Colonic mucosa (tissue), 4 donors: ENCODE measurements at regions not wholly inside any gene's neighbourhood (a gene's known extent, or its start where the extent isn't known, plus 50 kb on each side); places are given as distances from the start of the nearest gene placed in this dataset.

Source experiments
- DNase-seq: peaks from one replicate; pipeline ENCODE4 v3.0.0-alpha.2; 2020
- H3K27ac ChIP-seq: fragments of 200-600 bp; one replicate; pipeline ENCODE4 v1.8.0; 2021
- H3K27me3 ChIP-seq: fragments of 200-600 bp; one replicate; pipeline ENCODE4 v1.8.0; 2021
- H3K36me3 ChIP-seq: fragments of 200-600 bp; one replicate; pipeline ENCODE4 v1.8.0; 2021
- H3K4me1 ChIP-seq: fragments of 200-600 bp; one replicate; pipeline ENCODE4 v1.8.0; 2021; ENCODE audit warnings: mild to moderate bottlenecking
- H3K4me3 ChIP-seq: fragments of 200-600 bp; one replicate; pipeline ENCODE4 v1.8.0; 2021
- H3K9ac ChIP-seq, 2 donors: one replicate each; pipeline ENCODE4 v1.7.0; 2013; ENCODE audit warnings: control low read depth in 2 of 2, low read depth in 2 of 2, low read length in 2 of 2
- H3K9me3 ChIP-seq: fragments of 200-600 bp; one replicate; pipeline ENCODE4 v1.8.0; 2021
- intact Hi-C: fragments of 100-400 bp; cut with DNase I; formaldehyde crosslinking; loops from one replicate; pipeline ENCODE4 v1.14.1; 2022
- TF ChIP-seq, protein P1 (sequence below): fragments of 200-600 bp; IDR thresholded peaks from one replicate; pipeline ENCODE4 v1.8.0; 2022; ENCODE audit warnings: antibody characterized with exemption, mild to moderate bottlenecking
- donor health status: healthy.
- donor health status: DM: no; HTN: no; CAD: no.
- donor health status: DM: no; HTN: no; CAD: no.

- DNase-seq: no peak
- Histone ChIP-seq H3K36me3 (no peaks in the 10 kb centered on the region), H3K9me3 (no peaks in the 10 kb centered on the region), H3K27ac (no peak overlapping the region), H3K4me1 (no peaks in the 10 kb centered on the region), H3K4me3 (no peak overlapping the region), H3K27me3 (no peaks in the 10 kb centered on the region), H3K9ac (no peak overlapping the region)
- intact Hi-C loops: no loop called here
- TF ChIP-seq, protein P1, sequence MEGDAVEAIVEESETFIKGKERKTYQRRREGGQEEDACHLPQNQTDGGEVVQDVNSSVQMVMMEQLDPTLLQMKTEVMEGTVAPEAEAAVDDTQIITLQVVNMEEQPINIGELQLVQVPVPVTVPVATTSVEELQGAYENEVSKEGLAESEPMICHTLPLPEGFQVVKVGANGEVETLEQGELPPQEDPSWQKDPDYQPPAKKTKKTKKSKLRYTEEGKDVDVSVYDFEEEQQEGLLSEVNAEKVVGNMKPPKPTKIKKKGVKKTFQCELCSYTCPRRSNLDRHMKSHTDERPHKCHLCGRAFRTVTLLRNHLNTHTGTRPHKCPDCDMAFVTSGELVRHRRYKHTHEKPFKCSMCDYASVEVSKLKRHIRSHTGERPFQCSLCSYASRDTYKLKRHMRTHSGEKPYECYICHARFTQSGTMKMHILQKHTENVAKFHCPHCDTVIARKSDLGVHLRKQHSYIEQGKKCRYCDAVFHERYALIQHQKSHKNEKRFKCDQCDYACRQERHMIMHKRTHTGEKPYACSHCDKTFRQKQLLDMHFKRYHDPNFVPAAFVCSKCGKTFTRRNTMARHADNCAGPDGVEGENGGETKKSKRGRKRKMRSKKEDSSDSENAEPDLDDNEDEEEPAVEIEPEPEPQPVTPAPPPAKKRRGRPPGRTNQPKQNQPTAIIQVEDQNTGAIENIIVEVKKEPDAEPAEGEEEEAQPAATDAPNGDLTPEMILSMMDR: no peak
These were observed 56.5 kb upstream of the GUCY1A1 start for GRCh38 chr4:155610143-155610542.

- no peak overlapping the region for H3K4me3 ChIP-seq
- H3K27ac ChIP-seq: no peak overlapping the region
- DNase-seq: no peak
- no peaks in the 10 kb centered on the region for H3K27me3 ChIP-seq
- TF ChIP-seq, protein P1: no peak
- H3K9ac ChIP-seq: no peak overlapping the region
- intact Hi-C loops: no loop called here
- no peaks in the 10 kb centered on the region for H3K4me1 ChIP-seq
- H3K9me3 ChIP-seq: no peaks in the 10 kb centered on the region
- no peaks in the 10 kb centered on the region for H3K36me3 ChIP-seq
These were observed 57.1 kb upstream of the GUCY1A1 start for GRCh38 chr4:155609455-155610059.

DNA sequence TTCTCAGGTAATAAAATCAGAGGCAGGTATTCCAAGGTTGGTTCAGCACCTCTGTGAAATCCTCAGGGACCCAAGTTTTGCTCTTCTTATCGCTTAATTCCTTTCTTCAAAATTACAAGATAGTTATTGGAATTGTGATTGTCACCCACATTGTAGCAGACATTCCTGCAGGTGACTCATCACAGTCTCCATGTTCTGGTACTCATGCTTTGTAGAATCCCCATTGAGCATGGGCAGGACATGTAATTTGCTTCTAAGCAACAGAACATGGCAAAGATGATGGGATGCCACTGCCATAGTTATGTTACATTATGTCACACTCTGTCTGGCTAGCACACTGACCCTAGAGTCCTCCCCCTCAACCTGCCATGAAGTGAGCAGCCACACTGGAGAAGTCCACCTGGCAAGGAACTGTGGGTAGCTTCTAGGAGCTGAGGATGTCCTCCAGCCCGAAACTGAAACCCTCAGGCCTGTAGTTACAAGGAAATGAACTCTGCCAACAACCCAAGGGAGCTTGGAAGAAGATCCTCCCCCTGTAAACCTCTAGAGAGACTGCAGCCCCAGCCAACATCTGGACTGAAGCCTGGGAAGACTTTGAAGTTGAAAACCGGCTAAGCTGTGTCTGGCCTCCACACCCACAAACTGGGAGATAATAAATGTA lies 58.3 kb upstream of the GUCY1A1 start:
- no peak overlapping the region for H3K9ac ChIP-seq
- H3K36me3 ChIP-seq: no peaks in the 10 kb centered on the region
- intact Hi-C loops: no loop called here
- no peak overlapping the region for H3K27ac ChIP-seq
- no peaks in the 10 kb centered on the region for H3K9me3 ChIP-seq
- H3K4me3 ChIP-seq: no peak overlapping the region
- H3K27me3 ChIP-seq: no peaks in the 10 kb centered on the region
- TF ChIP-seq, protein P1: no peak
- no peak for DNase-seq
- no peaks in the 10 kb centered on the region for H3K4me1 ChIP-seq

DNA sequence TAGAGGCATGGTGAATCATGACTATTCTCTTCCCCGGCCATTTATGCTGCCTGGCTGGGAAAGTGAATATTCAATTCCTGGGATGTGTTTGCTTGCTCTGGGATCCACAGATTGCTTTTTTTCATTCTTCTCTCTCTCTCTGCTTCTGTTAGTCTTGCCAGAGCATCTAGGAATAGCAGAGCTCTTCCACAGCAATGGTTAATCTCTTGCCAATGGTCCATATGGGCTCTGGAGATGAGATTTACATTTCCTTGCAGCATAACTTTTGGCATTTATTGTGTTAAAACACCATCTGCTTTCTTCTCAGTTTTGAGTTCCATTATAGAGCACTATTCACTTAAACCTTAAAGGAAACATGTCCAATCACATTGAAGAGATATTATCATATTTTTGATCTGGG lies 59.2 kb upstream of the GUCY1A1 start:
- TF ChIP-seq, protein P1: no peak
- Histone ChIP-seq H3K27ac (no peak overlapping the region), H3K36me3 (no peaks in the 10 kb centered on the region), H3K9me3 (no peaks in the 10 kb centered on the region), H3K4me1 (no peaks in the 10 kb centered on the region), H3K9ac (no peak overlapping the region), H3K27me3 (no peaks in the 10 kb centered on the region), H3K4me3 (no peak overlapping the region)
- intact Hi-C loops: no loop called here
- no peak for DNase-seq

- Histone ChIP-seq H3K9me3 (no peaks in the 10 kb centered on the region), H3K9ac (no peak overlapping the region), H3K4me3 (no peak overlapping the region), H3K4me1 (no peaks in the 10 kb centered on the region), H3K27me3 (no peaks in the 10 kb centered on the region), H3K36me3 (no peaks in the 10 kb centered on the region), H3K27ac (no peak overlapping the region)
- TF ChIP-seq, protein P1: no peak
- DNase-seq: no peak
- intact Hi-C loops: no loop called here
These were observed 61.7 kb upstream of the GUCY1A1 start for GRCh38 chr4:155604718-155605626.
